ENCODE measurements at regions not wholly inside any gene's neighbourhood (a gene's known extent, or its start where the extent isn't known, plus 50 kb on each side); places are given as distances from the start of the nearest gene placed in this dataset.

- peak; percentile 4 for DNase-seq
These were observed 201.4 kb downstream of the UBE3A start for GRCh38 chr15:25237291-25237978.

- DNase-seq: peak; percentile 1
These were observed 200.7 kb downstream of the UBE3A start for GRCh38 chr15:25238126-25238525.

- peak; percentile 3 for DNase-seq
These were observed 199.9 kb downstream of the UBE3A start for GRCh38 chr15:25238716-25239470.

GRCh38 chr15:25239471-25240345, 199.1 kb downstream of the UBE3A start:
- peak; percentile 10 for DNase-seq

GRCh38 chr15:25240461-25241021, 198.3 kb downstream of the UBE3A start:
- peak; percentile 8 for DNase-seq

- DNase-seq: no peak
These were observed 197.5 kb downstream of the UBE3A start for GRCh38 chr15:25241241-25241801.

GRCh38 chr15:25242166-25242879, 196.5 kb downstream of the UBE3A start:
- DNase-seq: no peak

GRCh38 chr15:25242957-25243799, 195.6 kb downstream of the UBE3A start:
- DNase-seq: peak; percentile 6

- DNase-seq: no peak
These were observed 195.1 kb downstream of the UBE3A start for GRCh38 chr15:25243800-25244097.

- DNase-seq: peak; percentile 11
These were observed 193.9 kb downstream of the UBE3A start for GRCh38 chr15:25244731-25245585.

GRCh38 chr15:25245801-25246622, 192.8 kb downstream of the UBE3A start:
- DNase-seq: peak; percentile 7

GRCh38 chr15:25246641-25247406, 192.0 kb downstream of the UBE3A start:
- peak; percentile 4 for DNase-seq

GRCh38 chr15:25247407-25248038, 191.3 kb downstream of the UBE3A start:
- DNase-seq: peak; percentile 4

- DNase-seq: peak; percentile 7
These were observed 190.7 kb downstream of the UBE3A start for GRCh38 chr15:25248087-25248486.

- peak; percentile 3 for DNase-seq
These were observed 190.1 kb downstream of the UBE3A start for GRCh38 chr15:25248583-25249235.

GRCh38 chr15:25249236-25250010, 189.4 kb downstream of the UBE3A start:
- DNase-seq: peak; percentile 10
